Stimulated activated CD8-positive, alpha-beta memory T cell treated with anti-CD3 and anti-CD28 coated beads, Interleukin-4, amount 100 ng/mL, for 48 hours (primary cell): ENCODE measurements at regions not wholly inside any gene's neighbourhood (a gene's known extent, or its start where the extent isn't known, plus 50 kb on each side); places are given as distances from the start of the nearest gene placed in this dataset.

ENCODE experiments used
- DNase-seq: peaks from one replicate; pipeline ENCODE4 v3.0.0-alpha.2; 2020

GRCh38 chr3:194075802-194076460 lies 60.0 kb upstream of the HES1 start:
- no peak for DNase-seq

- no peak for DNase-seq
These were observed 59.5 kb upstream of the HES1 start for GRCh38 chr3:194076475-194076874.

GRCh38 chr3:194077602-194078001 lies 58.3 kb upstream of the HES1 start:
- DNase-seq: no peak

GRCh38 chr3:194078045-194078821 lies 57.7 kb upstream of the HES1 start:
- DNase-seq: no peak

- DNase-seq: no peak
These were observed 56.2 kb upstream of the HES1 start for GRCh38 chr3:194079702-194080172.

GRCh38 chr3:194080436-194080835 lies 55.5 kb upstream of the HES1 start:
- no peak for DNase-seq

- no peak for DNase-seq
These were observed 54.8 kb upstream of the HES1 start for GRCh38 chr3:194080913-194081800.

GRCh38 chr3:194081826-194082225 lies 54.1 kb upstream of the HES1 start:
- no peak for DNase-seq

GRCh38 chr3:194082743-194083636 lies 53.0 kb upstream of the HES1 start:
- DNase-seq: no peak

GRCh38 chr3:194083637-194084224 lies 52.2 kb upstream of the HES1 start:
- no peak for DNase-seq

GRCh38 chr3:194084284-194084683 lies 51.7 kb upstream of the HES1 start:
- peak; percentile 28 for DNase-seq
